Muscle of leg (tissue), 3 donors: ENCODE measurements at regions not wholly inside any gene's neighbourhood (a gene's known extent, or its start where the extent isn't known, plus 50 kb on each side); places are given as distances from the start of the nearest gene placed in this dataset.

Source experiments
- DNase-seq: peaks from one replicate; pipeline ENCODE4 v3.0.0; 2013
- H3K27ac ChIP-seq: one replicate; pipeline ENCODE4 v1.5.1; 2013; ENCODE audit warnings: mild to moderate bottlenecking, low read length, control low read depth
- H3K27me3 ChIP-seq: one replicate; pipeline ENCODE4 v1.6.1; 2013; ENCODE audit warnings: low read length; ENCODE audit not compliant: control insufficient read depth, insufficient read depth
- H3K36me3 ChIP-seq: one replicate; pipeline ENCODE4 v1.6.1; 2013; ENCODE audit warnings: low read length; ENCODE audit not compliant: control insufficient read depth, insufficient read depth
- H3K4me1 ChIP-seq: one replicate; pipeline ENCODE4 v1.6.1; 2013; ENCODE audit warnings: low read length; ENCODE audit not compliant: control insufficient read depth, insufficient read depth
- H3K4me3 ChIP-seq: one replicate; pipeline ENCODE4 v1.5.1; 2013; ENCODE audit warnings: low read length, control low read depth
- H3K9me3 ChIP-seq: replicated peaks from 2 replicates; pipeline ENCODE4 v1.6.1; 2013; ENCODE audit warnings: low read depth, low read length; ENCODE audit not compliant: control insufficient read depth
- WGBS: methylation state at CpG from one replicate; pipeline ENCODE4 v1.1.5; 2013; ENCODE audit warnings: missing lambda C conversion rate; ENCODE audit not compliant: insufficient coverage; 5-methylcytosine and 5-hydroxymethylcytosine counted together

DNA sequence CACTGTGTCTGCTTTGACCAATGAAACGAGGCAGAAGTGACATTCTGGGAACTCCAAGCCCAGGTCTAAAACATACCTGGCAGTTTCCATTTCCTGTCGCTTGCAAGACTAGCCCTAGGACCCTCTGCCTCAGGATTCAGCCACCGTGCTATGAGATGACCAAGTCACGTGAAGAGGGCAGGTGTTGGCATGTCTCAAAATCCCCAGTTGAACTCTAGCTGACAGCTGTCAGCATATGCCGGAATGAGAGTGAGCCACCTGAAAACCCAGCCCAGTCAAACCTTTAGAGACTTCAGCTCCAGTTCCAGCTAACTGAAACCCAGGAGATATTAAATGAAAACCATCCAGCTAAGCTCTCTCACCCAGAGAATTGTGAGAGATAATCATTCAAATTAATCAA, 89.9 kb upstream of the PPP1R3A start:
- 52% methylated on average over 5 of the region's 5 CpGs for WGBS
- Histone ChIP-seq H3K36me3 (no peaks in the 10 kb centered on the region), H3K4me1 (no peaks in the 10 kb centered on the region), H3K27me3 (no peaks in the 10 kb centered on the region), H3K9me3 (no peaks in the 10 kb centered on the region), H3K27ac (no peak overlapping the region), H3K4me3 (no peak overlapping the region)
- DNase-seq = no peak

DNA sequence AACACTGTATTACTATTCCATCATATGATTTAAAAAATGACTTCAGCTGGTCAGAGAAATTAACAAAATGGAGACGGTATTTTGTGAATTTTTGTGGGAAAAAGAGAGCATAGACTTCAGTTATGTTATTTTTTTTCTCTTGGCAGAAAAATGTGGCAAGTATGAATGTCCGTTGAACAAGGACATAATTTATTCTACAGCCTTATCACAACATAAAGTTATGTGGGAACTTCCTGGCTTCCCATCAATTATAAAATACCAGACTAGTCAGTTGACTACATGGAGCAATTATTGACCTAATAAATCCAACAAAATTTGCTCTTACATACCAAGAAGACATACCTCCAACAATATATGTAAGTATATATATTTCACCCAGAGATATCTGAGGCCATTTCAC, 88.6 kb upstream of the PPP1R3A start:
- no peaks in the 10 kb centered on the region for H3K27me3 ChIP-seq
- H3K4me3 ChIP-seq = no peak overlapping the region
- DNase-seq = no peak
- no CpG with 5 or more reads among the region's 2 CpGs for WGBS
- no peaks in the 10 kb centered on the region for H3K36me3 ChIP-seq
- no peak overlapping the region for H3K27ac ChIP-seq
- H3K4me1 ChIP-seq = no peaks in the 10 kb centered on the region
- H3K9me3 ChIP-seq = no peaks in the 10 kb centered on the region

DNA sequence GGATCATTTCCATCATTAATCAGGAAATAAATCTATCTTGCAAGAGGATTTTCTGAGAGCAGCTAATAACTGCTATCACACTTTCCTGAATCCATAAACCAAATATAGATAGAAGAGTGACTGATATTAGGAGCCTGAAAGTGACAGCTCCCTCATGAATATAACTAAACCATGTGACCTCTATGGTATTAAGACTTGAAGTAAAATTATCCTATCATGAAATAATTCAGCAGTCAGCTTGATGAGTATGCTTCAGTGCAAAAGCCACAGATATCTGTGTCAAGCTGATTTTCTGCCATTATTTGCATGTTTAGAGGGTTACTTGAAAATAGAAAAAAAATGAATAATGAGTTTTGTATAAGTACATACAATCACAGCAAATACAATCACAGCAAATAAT, 80.1 kb upstream of the PPP1R3A start:
- no peaks in the 10 kb centered on the region for H3K36me3 ChIP-seq
- H3K27me3 ChIP-seq = no peaks in the 10 kb centered on the region
- no peaks in the 10 kb centered on the region for H3K4me1 ChIP-seq

DNA sequence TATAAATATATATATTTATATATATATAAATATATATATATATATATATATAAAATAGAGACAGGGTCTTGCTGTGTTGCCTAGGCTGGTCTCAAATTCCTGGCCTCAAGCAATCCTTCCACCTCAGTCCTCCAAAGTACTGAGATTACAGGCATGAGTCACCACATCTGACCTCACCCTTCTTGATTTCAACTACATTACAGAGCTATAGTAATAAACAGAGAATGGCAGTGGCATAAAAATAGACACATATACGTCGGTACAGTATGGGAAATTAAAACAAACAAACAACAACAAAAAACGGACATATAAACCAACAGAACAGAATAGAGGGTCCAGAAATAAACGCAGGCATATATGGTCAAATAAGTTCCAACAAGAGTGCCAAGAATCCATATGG, 77.6 kb upstream of the PPP1R3A start:
- no CpG with 5 or more reads among the region's 4 CpGs for WGBS
- Histone ChIP-seq H3K4me3 (no peak overlapping the region), H3K9me3 (no peaks in the 10 kb centered on the region), H3K36me3 (no peaks in the 10 kb centered on the region), H3K27ac (no peak overlapping the region), H3K27me3 (no peaks in the 10 kb centered on the region), H3K4me1 (no peaks in the 10 kb centered on the region)
- DNase-seq = no peak

More for the DNA sequence above, 80.1 kb upstream of the PPP1R3A start:
- Histone ChIP-seq H3K4me3 (no peak overlapping the region), H3K27ac (no peak overlapping the region), H3K9me3 (no peaks in the 10 kb centered on the region)
- DNase-seq = no peak

DNA sequence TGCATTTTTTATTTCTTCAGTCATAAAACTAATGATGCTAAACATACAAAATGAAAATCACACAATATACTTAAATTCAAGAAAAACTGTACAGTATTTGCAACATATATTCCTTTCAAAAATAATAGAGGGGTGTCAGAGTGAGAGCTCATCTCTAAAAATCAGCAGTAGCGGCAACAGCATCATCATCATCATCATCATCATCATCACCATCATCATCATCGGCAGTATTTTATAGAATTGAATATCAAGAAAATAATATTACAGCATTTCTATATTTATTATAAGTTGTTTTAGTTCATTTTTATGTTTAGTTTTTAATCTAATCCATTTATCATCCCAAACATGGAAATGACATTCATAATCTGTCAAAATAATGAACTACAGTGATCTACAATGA, 67.4 kb upstream of the PPP1R3A start:
- no CpG with 5 or more reads among the region's 2 CpGs for whole genome bisulfite sequencing
- Histone ChIP-seq H3K27me3 (no peaks in the 10 kb centered on the region), H3K9me3 (no peaks in the 10 kb centered on the region), H3K36me3 (no peaks in the 10 kb centered on the region), H3K4me1 (no peaks in the 10 kb centered on the region), H3K27ac (no peak overlapping the region), H3K4me3 (no peak overlapping the region)
- DNase-seq = no peak

DNA sequence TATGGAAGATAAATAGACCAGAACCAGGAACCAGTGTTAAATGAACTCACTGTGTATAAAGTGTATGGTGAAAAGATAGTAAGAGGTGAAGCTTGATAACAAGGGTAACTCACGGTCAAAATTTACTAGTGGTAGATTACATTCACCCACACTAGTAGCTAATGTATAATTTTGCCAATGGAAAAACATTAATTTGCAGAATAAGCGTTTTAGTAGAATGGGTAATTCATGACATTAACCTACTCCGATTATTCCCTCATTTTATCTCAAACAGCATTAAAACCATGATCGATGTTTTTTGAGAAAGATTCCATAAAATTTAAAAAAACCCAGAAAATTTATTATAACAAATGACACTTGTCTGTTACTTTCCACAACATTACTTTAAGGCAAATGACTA, 57.7 kb upstream of the PPP1R3A start:
- Histone ChIP-seq H3K27me3 (no peaks in the 10 kb centered on the region), H3K4me1 (no peaks in the 10 kb centered on the region), H3K4me3 (no peak overlapping the region), H3K27ac (no peak overlapping the region), H3K9me3 (no peaks in the 10 kb centered on the region), H3K36me3 (no peaks in the 10 kb centered on the region)
- DNase-seq = no peak
- no CpG with 5 or more reads among the region's 4 CpGs for WGBS

DNA sequence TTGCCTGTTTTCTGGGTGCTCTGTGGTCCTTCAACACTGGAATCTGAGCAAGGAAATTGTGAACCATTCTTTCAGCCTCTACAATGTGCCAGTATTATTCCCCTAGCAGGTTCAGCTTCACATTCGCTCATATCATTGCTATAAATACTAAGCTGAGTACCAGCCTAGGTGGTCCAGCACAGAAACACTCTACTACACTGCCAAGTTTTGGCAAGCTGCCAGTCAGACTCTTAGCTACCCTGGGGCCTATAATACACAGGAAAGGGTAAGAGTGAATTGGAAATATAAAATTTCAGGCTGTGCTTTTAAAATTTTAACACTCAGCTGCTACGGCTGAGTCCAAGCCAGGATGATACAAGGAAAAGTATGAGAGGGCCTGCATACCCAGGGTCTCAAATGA, 49.9 kb upstream of the PPP1R3A start:
- no peaks in the 10 kb centered on the region for H3K36me3 ChIP-seq
- H3K27me3 ChIP-seq = no peaks in the 10 kb centered on the region
- H3K4me3 ChIP-seq = no peak overlapping the region
- no peak for DNase-seq
- H3K9me3 ChIP-seq = no peaks in the 10 kb centered on the region
- WGBS = no CpG with 5 or more reads among the region's 2 CpGs
- no peak overlapping the region for H3K27ac ChIP-seq
- no peaks in the 10 kb centered on the region for H3K4me1 ChIP-seq
